ENCODE measurements at regions not wholly inside any gene's neighbourhood (a gene's known extent, or its start where the extent isn't known, plus 50 kb on each side); places are given as distances from the start of the nearest gene placed in this dataset.
"Not testable (repeated sequence)": the region's sequence is repeated elsewhere in the genome, so short reads cannot be mapped to it uniquely, and the experiment has no call there.

DNA sequence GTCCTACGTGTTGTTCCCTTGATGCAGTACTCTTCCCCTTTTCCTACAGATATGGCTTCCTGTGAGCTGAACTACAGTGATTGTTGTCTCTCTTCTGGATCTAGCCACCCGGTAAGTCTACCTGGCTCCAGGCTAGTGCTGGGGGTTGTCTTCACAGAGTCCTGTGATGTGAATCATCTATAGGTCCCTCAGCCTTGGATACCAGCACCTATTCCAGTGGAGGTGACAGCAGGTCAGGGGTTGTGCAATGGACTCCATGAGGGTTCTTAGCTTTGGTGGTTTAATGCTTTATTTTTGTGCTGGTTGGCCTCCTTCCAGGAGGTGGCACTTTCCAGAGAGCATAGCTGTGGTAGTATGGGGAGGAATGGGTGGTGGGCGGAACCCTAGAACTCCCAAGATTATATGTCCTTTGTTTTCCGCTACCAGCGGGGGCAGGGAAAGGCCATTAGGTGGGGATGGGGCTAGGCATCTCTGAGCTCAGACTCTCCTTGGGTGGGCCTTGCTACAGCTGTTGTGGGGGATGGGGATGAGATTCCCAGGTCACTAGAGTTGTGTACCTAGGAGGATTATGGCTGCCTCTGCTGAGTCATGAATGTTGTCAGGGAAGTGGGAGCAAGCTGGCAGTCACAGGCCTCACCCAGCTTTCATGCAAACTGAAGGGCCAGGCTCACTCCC is 121.4 kb upstream of the ANKRD50 start:
- no peak overlapping the region for H3K27ac ChIP-seq
- no peak for TF ChIP-seq ZFX (IDR thresholded peaks at IDR 0.05; ENCODE audit: borderline replicate concordance)
- TF ChIP-seq, protein P1, sequence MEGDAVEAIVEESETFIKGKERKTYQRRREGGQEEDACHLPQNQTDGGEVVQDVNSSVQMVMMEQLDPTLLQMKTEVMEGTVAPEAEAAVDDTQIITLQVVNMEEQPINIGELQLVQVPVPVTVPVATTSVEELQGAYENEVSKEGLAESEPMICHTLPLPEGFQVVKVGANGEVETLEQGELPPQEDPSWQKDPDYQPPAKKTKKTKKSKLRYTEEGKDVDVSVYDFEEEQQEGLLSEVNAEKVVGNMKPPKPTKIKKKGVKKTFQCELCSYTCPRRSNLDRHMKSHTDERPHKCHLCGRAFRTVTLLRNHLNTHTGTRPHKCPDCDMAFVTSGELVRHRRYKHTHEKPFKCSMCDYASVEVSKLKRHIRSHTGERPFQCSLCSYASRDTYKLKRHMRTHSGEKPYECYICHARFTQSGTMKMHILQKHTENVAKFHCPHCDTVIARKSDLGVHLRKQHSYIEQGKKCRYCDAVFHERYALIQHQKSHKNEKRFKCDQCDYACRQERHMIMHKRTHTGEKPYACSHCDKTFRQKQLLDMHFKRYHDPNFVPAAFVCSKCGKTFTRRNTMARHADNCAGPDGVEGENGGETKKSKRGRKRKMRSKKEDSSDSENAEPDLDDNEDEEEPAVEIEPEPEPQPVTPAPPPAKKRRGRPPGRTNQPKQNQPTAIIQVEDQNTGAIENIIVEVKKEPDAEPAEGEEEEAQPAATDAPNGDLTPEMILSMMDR (IDR thresholded peaks at IDR 0.05), result no peak

DNA sequence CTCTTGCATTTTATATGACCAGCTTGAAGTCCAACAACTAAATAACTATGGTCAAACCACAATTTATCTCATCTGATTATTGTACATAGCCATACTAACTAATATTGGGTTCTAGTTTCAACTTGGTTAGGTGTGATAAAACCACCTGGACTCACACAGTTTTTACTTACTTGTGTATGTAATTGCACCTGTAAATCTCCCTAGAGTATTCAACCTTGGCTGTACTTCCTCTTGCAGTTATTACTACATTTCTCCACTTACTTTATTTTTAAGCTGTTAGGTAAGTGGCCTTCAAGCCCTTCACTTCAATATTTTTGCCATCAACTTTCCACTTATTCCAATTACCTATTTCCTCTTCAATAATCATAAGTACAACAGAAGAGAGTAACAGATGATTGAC is 115.8 kb upstream of the ANKRD50 start:
- no peak for TF ChIP-seq ZFX (IDR thresholded peaks at IDR 0.05; ENCODE audit: borderline replicate concordance)
- TF ChIP-seq, protein P1 (IDR thresholded peaks at IDR 0.05), result no peak
- no peak overlapping the region for H3K27ac ChIP-seq

DNA sequence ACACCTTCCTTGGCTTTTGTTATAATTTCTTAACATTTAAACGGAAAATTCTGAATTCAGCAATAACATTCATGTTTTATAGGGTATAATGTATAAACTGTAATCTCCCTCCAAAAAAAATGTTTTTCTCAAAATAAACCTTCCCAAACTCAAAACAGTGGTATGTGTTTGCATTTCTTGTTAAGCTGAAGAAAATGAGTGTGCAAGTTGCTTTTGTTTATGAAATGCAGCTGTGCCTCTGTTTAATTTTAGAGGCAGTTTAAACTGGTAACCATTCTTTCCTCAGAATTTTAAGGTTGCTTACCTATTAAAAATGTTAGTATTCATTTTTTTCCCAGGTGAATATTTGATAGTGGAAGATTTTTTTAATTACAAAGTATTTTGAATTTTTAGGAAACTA is 105.0 kb upstream of the ANKRD50 start:
- no peak overlapping the region for H3K27ac ChIP-seq
- no peak for TF ChIP-seq ZFX (IDR thresholded peaks at IDR 0.05; ENCODE audit: borderline replicate concordance)
- TF ChIP-seq, protein P1 (IDR thresholded peaks at IDR 0.05), result no peak

DNA sequence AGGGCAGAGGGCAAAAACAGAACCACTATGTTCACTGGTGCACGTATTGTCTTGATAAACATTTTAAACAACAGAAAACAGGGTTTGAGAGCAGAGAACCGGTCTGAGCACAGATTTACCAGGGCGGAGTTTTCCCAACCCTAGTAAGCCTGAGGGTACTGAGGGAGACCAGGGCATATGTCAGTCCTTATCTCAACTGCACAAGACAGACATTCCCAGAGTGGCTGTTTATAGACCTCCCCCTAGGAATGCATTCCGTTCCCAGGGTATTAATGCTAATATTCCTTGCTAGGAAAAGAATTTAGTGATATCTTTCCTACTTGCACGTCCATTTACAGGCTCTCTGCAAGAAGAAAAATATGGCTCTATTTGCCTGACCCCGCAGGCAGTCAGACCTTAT is 99.7 kb upstream of the ANKRD50 start:
- H3K27ac ChIP-seq, result not testable (repeated sequence)

DNA sequence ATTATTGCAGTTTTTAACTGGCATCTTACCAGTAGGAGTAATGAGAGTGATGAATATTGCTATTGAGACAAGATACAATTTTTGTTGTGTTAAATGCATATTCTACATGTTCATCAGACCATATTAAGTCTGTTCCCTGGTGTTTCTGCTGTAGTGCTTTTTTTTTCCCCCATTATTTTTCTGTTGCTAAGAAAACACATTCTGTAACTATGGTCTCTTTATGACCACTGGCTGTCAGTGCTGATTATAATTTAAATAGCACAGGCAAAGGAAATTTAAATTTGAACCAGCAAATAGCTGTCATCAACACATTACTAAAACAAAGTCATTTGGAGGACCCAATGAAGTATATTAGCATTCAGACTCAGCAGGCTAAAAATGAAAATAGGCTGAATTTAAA is 98.3 kb upstream of the ANKRD50 start:
- no peak overlapping the region for H3K27ac ChIP-seq
- TF ChIP-seq ZFX (IDR thresholded peaks at IDR 0.05; ENCODE audit: borderline replicate concordance), result no peak
- TF ChIP-seq, protein P1 (IDR thresholded peaks at IDR 0.05), result no peak

DNA sequence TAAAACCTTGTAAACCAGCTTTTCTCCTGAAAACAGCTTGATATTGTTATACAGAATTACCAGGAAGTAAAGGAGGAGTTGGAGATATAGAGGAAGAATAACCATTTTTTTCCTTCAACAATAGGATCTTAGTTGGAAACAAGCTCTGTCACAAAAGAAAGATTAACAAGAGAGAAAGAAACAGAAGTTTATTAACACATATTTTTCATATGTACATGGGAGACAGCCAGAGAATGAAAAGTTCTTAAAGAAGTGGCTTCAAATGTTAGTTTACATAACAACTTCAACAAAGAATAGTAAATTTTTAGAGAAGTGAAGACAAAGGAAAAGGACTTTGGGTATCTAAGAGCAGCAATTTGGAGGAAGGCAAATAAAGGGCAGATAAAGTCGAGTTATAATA is 94.9 kb upstream of the ANKRD50 start:
- H3K27ac ChIP-seq, result no peak overlapping the region
- TF ChIP-seq, protein P1 (IDR thresholded peaks at IDR 0.05), result no peak
- TF ChIP-seq ZFX (IDR thresholded peaks at IDR 0.05; ENCODE audit: borderline replicate concordance), result no peak

DNA sequence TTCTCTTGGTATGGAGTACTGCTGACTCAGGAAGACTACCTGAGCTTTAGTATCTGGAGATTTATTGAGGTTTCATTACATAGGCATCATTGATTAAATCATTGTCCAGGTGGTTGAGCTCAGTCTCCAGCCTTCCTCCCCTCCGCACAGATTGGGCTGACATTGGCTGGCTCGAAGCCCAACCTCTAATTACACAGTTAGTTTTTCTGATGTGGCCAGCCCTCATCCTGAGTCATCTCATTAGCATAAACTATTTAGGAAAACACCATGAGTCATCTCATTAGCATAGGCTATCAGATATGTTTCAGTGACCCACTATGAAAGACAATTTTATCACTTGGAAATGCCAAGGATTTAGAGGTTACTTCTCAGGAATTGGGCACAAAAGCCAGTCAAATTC is 93.9 kb upstream of the ANKRD50 start:
- TF ChIP-seq, protein P1 (IDR thresholded peaks at IDR 0.05), result no peak
- no peak for TF ChIP-seq ZFX (IDR thresholded peaks at IDR 0.05; ENCODE audit: borderline replicate concordance)

DNA sequence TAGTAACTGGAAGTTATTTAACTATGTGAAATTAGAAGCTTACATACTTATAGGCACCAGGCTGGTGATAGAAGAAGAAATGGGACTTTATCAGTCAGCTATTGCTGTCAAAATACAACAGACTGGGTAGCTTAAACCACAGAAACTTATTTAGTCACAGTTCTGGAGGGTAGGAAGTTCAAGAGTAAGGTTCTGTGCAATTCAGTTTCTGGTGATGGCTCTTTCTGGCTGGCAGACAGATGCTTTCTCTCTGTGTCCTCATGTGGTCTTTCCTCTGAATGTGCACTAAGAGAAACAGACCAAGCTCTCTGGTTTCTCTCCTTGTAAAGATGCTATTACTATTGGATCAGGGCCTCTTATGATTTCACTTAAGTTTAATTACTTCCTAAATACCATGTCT is 92.1 kb upstream of the ANKRD50 start:
- TF ChIP-seq, protein P1 (IDR thresholded peaks at IDR 0.05), result no peak
- no peak for TF ChIP-seq ZFX (IDR thresholded peaks at IDR 0.05; ENCODE audit: borderline replicate concordance)

More for the DNA sequence above, 93.9 kb upstream of the ANKRD50 start:
- no peak overlapping the region for H3K27ac ChIP-seq

More for the DNA sequence above, 92.1 kb upstream of the ANKRD50 start:
- H3K27ac ChIP-seq, result no peak overlapping the region
